Neuronal stem cell (in vitro differentiated cells): ENCODE measurements at regions not wholly inside any gene's neighbourhood (a gene's known extent, or its start where the extent isn't known, plus 50 kb on each side); places are given as distances from the start of the nearest gene placed in this dataset.
A peak's percentile ranks its signal among the peaks of the same experiment; 100 is the strongest.

ENCODE experiments used
- DNase-seq: peaks from one replicate; pipeline ENCODE4 v3.0.0-alpha.2; 2013; ENCODE audit warnings: low spot score
- H2AFZ ChIP-seq: one replicate; pipeline ENCODE4 v1.6.1; 2013; ENCODE audit warnings: mild to moderate bottlenecking, low read length, inconsistent platforms
- H2AK5ac ChIP-seq: 2 replicates; pipeline ENCODE4 v1.6.1; 2013; ENCODE audit warnings: low read depth, mild to moderate bottlenecking, inconsistent platforms, low read length, moderate library complexity, mixed read lengths
- H2BK120ac ChIP-seq: 2 replicates; pipeline ENCODE4 v1.6.1; 2013; ENCODE audit warnings: low read depth, mild to moderate bottlenecking, inconsistent platforms, low read length, moderate library complexity, mixed read lengths
- H2BK12ac ChIP-seq: one replicate; pipeline ENCODE4 v1.6.1; 2013; ENCODE audit warnings: low read length, inconsistent platforms
- H2BK15ac ChIP-seq: 2 replicates; pipeline ENCODE4 v1.6.1; 2013; ENCODE audit warnings: mild to moderate bottlenecking, low read length, inconsistent platforms, mixed read lengths
- H2BK5ac ChIP-seq: one replicate; pipeline ENCODE4 v1.6.1; 2013; ENCODE audit warnings: inconsistent platforms, mild to moderate bottlenecking, low read length, moderate library complexity
- H3K14ac ChIP-seq: one replicate; pipeline ENCODE4 v1.6.1; 2013; ENCODE audit warnings: low read length, inconsistent platforms
- H3K18ac ChIP-seq: 2 replicates; pipeline ENCODE4 v1.6.1; 2013; ENCODE audit warnings: low read length, inconsistent platforms
- H3K23ac ChIP-seq: 2 replicates; pipeline ENCODE4 v1.6.1; 2013; ENCODE audit warnings: low read depth, mild to moderate bottlenecking, mixed read lengths, low read length, inconsistent platforms; ENCODE audit not compliant: poor library complexity
- H3K27ac ChIP-seq: replicated peaks from 3 replicates; pipeline ENCODE4 v1.5.1; 2013; ENCODE audit warnings: low read length, inconsistent platforms
- H3K27me3 ChIP-seq, 3 experiments: 2 replicates each; pipeline ENCODE4 v1.6.1; 2013; ENCODE audit warnings: low read length in 3 of 3, mild to moderate bottlenecking in 2 of 3, inconsistent platforms in 1 of 3, low read depth in 1 of 3, mixed read lengths in 1 of 3, moderate library complexity in 1 of 3; ENCODE audit not compliant: control insufficient read depth in 3 of 3, insufficient read depth in 3 of 3
- H3K36me3 ChIP-seq, 2 donors: replicated peaks in 1 of 2; 2 replicates each; pipeline ENCODE4 v1.6.1; 2013; ENCODE audit warnings: low read length in 2 of 2; ENCODE audit not compliant: control insufficient read depth in 2 of 2, insufficient read depth in 2 of 2
- H3K4ac ChIP-seq: 2 replicates; pipeline ENCODE4 v1.6.1; 2013; ENCODE audit warnings: inconsistent platforms, mild to moderate bottlenecking, low read length, moderate library complexity
- H3K4me1 ChIP-seq, 2 donors: 1 replicate in 1 of 2; 2 replicates in 1 of 2; pipeline ENCODE4 v1.6.1; 2013; ENCODE audit warnings: low read length in 2 of 2, low read depth in 1 of 2; ENCODE audit not compliant: control insufficient read depth in 2 of 2, insufficient read depth in 1 of 2
- H3K4me2 ChIP-seq: one replicate; pipeline ENCODE4 v1.6.1; 2013; ENCODE audit warnings: mild to moderate bottlenecking, low read length, inconsistent platforms; ENCODE audit not compliant: insufficient read depth, poor library complexity, severe bottlenecking
- H3K4me3 ChIP-seq, 2 donors: 2 replicates each; pipeline ENCODE4 v1.5.1; 2013; ENCODE audit warnings: low read length in 2 of 2, mild to moderate bottlenecking in 2 of 2, inconsistent platforms in 1 of 2, moderate library complexity in 1 of 2
- H3K79me1 ChIP-seq: one replicate; pipeline ENCODE4 v1.6.1; 2013; ENCODE audit warnings: low read depth, mild to moderate bottlenecking, inconsistent platforms, low read length, moderate library complexity
- H3K9ac ChIP-seq: one replicate; pipeline ENCODE4 v1.6.1; 2013; ENCODE audit warnings: mild to moderate bottlenecking, low read depth, low read length, inconsistent platforms; ENCODE audit not compliant: poor library complexity
- H3K9me3 ChIP-seq, 2 donors: replicated peaks in 1 of 2; 2 replicates each; pipeline versions ENCODE3 to v1.6.1; 2013; ENCODE audit warnings: low read length in 2 of 2, mild to moderate bottlenecking in 2 of 2, inconsistent platforms in 1 of 2, low read depth in 1 of 2, mixed read lengths in 1 of 2, moderate library complexity in 1 of 2; ENCODE audit not compliant: control insufficient read depth in 2 of 2, insufficient read depth in 1 of 2
- H4K8ac ChIP-seq: one replicate; pipeline ENCODE4 v1.6.1; 2013; ENCODE audit warnings: low read depth, mild to moderate bottlenecking, inconsistent platforms, low read length, moderate library complexity
- H4K91ac ChIP-seq: one replicate; pipeline ENCODE4 v1.6.1; 2013; ENCODE audit warnings: low read length, low read depth, mild to moderate bottlenecking, inconsistent platforms; ENCODE audit not compliant: poor library complexity
- WGBS, 2 donors: extraction: QIAGEN DNeasy Blood & Tissue Kit; methylation state at CpG; one replicate each; pipeline ENCODE4 v1.1.7; 2013; ENCODE audit warnings: missing lambda C conversion rate in 2 of 2, mixed read lengths in 1 of 2; ENCODE audit not compliant: insufficient read length in 2 of 2, insufficient replicate concordance in 1 of 2; ENCODE audit errors: extremely low coverage in 2 of 2; 5-methylcytosine and 5-hydroxymethylcytosine counted together

GRCh38 chr2:181380581-181380980 is 76.6 kb upstream of the ITGA4 start:
- WGBS, 2 donors = no CpG with 5 or more reads among the region's 3 CpGs
- Histone ChIP-seq H4K91ac (no peak overlapping the region), H2BK15ac (no peak overlapping the region), H2BK120ac (no peak overlapping the region), H3K4me1 (no peaks in the 10 kb centered on the region), H3K36me3 (no peaks in the 10 kb centered on the region), H2BK5ac (no peak overlapping the region), H3K14ac (no peak overlapping the region), H3K23ac (no peak overlapping the region), H3K9ac (no peak overlapping the region), H2BK12ac (no peak overlapping the region), H3K4me3 (no peak overlapping the region), H3K27me3 (no peaks in the 10 kb centered on the region), H3K4me2 (no peak overlapping the region), H3K9me3 (no peaks in the 10 kb centered on the region), H3K27ac (no peak overlapping the region), H4K8ac (no peak overlapping the region), H2AK5ac (no peak overlapping the region), H2AFZ (no peak overlapping the region), H3K79me1 (no peaks in the 10 kb centered on the region), H3K18ac (no peak overlapping the region), H3K4ac (no peak overlapping the region)
- DNase-seq = no peak

- H2AFZ ChIP-seq = no peak overlapping the region
- H3K18ac ChIP-seq = no peak overlapping the region
- no peaks in the 10 kb centered on the region for H3K36me3 ChIP-seq
- H3K23ac ChIP-seq = no peak overlapping the region
- H3K4me2 ChIP-seq = no peak overlapping the region
- no peaks in the 10 kb centered on the region for H3K4me1 ChIP-seq
- no peak overlapping the region for H3K9ac ChIP-seq
- H3K27me3 ChIP-seq = no peaks in the 10 kb centered on the region
- no peak overlapping the region for H3K14ac ChIP-seq
- no CpG with 5 or more reads among the region's 2 CpGs for WGBS, 2 donors
- H2BK5ac ChIP-seq = no peak overlapping the region
- no peak overlapping the region for H2BK12ac ChIP-seq
- H2AK5ac ChIP-seq = no peak overlapping the region
- H4K91ac ChIP-seq = no peak overlapping the region
- no peak for DNase-seq
- no peak overlapping the region for H2BK15ac ChIP-seq
- no peak overlapping the region for H3K4ac ChIP-seq
- H3K4me3 ChIP-seq = no peak overlapping the region
- no peaks in the 10 kb centered on the region for H3K79me1 ChIP-seq
- H2BK120ac ChIP-seq = no peak overlapping the region
- H4K8ac ChIP-seq = no peak overlapping the region
- no peaks in the 10 kb centered on the region for H3K9me3 ChIP-seq
- no peak overlapping the region for H3K27ac ChIP-seq
These were observed 72.3 kb upstream of the ITGA4 start for GRCh38 chr2:181384923-181385322.

GRCh38 chr2:181389524-181389923 is 67.7 kb upstream of the ITGA4 start:
- Histone ChIP-seq H4K8ac (no peak overlapping the region), H3K27ac (no peak overlapping the region)

GRCh38 chr2:181393472-181393871 is 63.7 kb upstream of the ITGA4 start:
- Histone ChIP-seq H2BK15ac (no peak overlapping the region), H2BK120ac (no peak overlapping the region), H3K4ac (no peak overlapping the region), H2AFZ (peak overlapping the region; percentile 75), H3K18ac (no peak overlapping the region), H4K91ac (no peak overlapping the region), H3K9ac (no peak overlapping the region), H2AK5ac (no peak overlapping the region), H3K23ac (no peak overlapping the region), H3K27me3 (no peaks in the 10 kb centered on the region), H3K4me3 (no peak overlapping the region), H2BK5ac (no peak overlapping the region), H3K14ac (no peak overlapping the region), H3K4me2 (no peak overlapping the region), H3K27ac (no peak overlapping the region), H3K36me3 (no peaks in the 10 kb centered on the region), H4K8ac (no peak overlapping the region), H3K79me1 (no peaks in the 10 kb centered on the region), H3K9me3 (no peaks in the 10 kb centered on the region), H2BK12ac (no peak overlapping the region), H3K4me1 (no peaks in the 10 kb centered on the region)
- WGBS, 2 donors = no CpG with 5 or more reads among the region's 1 CpG
- DNase-seq = no peak

More at GRCh38 chr2:181389524-181389923, 67.7 kb upstream of the ITGA4 start:
- Histone ChIP-seq H2BK120ac (no peak overlapping the region), H3K4ac (no peak overlapping the region), H2BK5ac (no peak overlapping the region), H3K27me3 (no peaks in the 10 kb centered on the region), H3K4me1 (no peaks in the 10 kb centered on the region), H4K91ac (no peak overlapping the region), H2AFZ (no peak overlapping the region), H3K4me2 (no peak overlapping the region), H2AK5ac (no peak overlapping the region), H3K14ac (no peak overlapping the region), H3K23ac (no peak overlapping the region), H2BK12ac (no peak overlapping the region), H3K18ac (no peak overlapping the region), H3K79me1 (no peaks in the 10 kb centered on the region), H3K9ac (no peak overlapping the region), H3K4me3 (no peak overlapping the region), H3K9me3 (no peaks in the 10 kb centered on the region), H3K36me3 (no peaks in the 10 kb centered on the region), H2BK15ac (no peak overlapping the region)
- DNase-seq = no peak
- no CpG with 5 or more reads among the region's 3 CpGs for WGBS, 2 donors
